ENCODE measurements at regions not wholly inside any gene's neighbourhood (a gene's known extent, or its start where the extent isn't known, plus 50 kb on each side); places are given as distances from the start of the nearest gene placed in this dataset.

- no peak for DNase-seq (ENCODE audit: low spot score)
These were observed 249.1 kb upstream of the PREP start for GRCh38 chr6:105651969-105652368.

GRCh38 chr6:105650347-105650746 lies 247.5 kb upstream of the PREP start:
- no peak for DNase-seq (ENCODE audit: low spot score)

DNA sequence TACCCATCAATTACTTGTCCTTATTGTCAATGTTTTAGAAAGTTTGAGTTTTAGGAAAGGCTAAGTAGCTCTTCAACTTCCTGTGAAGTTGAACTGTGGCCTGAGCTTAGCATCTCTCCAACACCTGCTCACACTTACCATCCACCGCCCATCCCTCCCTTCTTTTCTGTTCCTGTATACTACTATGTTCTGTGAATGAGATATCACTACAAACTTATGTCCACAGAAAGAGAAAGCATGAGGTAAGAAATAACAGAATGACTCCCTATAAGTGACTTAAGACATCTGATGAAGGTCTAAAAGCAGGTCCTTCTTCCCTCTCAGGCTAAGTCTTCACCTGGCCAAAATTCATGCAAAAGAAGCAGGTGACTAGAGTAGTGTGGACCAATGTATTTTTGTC lies 246.3 kb upstream of the PREP start:
- DNase-seq (ENCODE audit: low spot score) = no peak

DNA sequence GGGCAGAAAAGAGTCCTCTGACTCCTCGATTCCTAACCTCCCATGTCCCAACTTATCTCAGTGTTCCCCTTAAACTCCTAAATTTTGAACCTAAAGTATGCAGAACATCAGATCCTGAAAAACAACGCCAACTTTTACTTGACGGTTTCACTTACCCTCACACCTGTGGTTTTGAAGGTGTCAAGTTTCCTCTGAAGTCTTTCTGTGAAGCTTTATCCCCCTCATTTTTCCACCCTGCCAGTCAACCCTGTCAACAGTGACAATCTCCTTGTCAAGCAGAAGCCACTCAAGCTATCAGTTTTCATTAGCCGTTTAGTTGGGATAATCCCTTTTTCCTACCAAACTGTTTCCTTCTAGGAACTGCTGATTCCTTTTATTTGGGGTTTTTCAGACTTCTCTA lies 245.4 kb upstream of the PREP start:
- no peak for DNase-seq (ENCODE audit: low spot score)

- DNase-seq (ENCODE audit: low spot score) = peak; percentile 16
These were observed 243.5 kb upstream of the PREP start for GRCh38 chr6:105646391-105646867.

DNA sequence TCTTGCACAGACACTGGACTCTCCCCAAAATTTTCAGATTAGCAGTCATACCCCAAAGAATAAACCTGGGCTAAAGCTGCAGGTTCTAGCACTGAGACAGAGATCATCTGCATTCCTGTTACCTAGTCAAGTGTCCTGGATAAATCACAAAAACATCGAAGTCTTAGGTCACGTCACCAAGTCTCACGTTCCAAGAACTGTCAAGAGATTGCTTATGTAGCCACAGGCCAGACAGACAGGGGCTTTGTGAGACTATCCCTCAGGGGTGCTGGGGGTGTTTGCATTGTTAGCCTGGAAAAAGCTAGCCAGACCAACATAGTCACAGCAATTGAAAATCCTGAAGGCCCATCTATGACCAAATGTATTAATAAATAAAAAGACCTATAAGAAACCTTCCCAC lies 243.1 kb upstream of the PREP start:
- no peak for DNase-seq (ENCODE audit: low spot score)

- no peak for DNase-seq (ENCODE audit: low spot score)
These were observed 242.3 kb upstream of the PREP start for GRCh38 chr6:105645156-105645555.

- DNase-seq (ENCODE audit: low spot score) = no peak
These were observed 241.8 kb upstream of the PREP start for GRCh38 chr6:105644691-105645090.

GRCh38 chr6:105644073-105644489 lies 241.2 kb upstream of the PREP start:
- DNase-seq (ENCODE audit: low spot score) = no peak

- DNase-seq (ENCODE audit: low spot score) = no peak
These were observed 239.8 kb upstream of the PREP start for GRCh38 chr6:105642708-105643107.

- DNase-seq (ENCODE audit: low spot score) = no peak
These were observed 238.6 kb upstream of the PREP start for GRCh38 chr6:105641504-105641903.

DNA sequence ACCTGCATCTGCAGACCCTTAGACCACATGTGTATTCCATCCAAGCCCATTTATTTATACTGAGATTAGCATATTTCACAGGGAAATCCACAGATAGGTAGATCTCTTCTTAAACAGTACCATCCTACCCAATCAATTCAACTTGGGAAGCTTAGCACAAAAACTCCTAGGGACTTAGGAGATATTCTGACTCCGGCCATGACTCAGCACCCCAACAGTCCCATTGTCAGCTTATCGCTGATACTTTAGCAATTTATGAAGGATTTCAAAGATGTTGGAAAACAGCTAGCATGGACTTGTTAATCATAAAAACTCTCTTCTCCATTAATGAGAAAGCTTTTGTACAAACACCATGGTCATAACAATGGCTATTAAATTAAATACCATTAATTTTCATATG lies 236.2 kb upstream of the PREP start:
- DNase-seq (ENCODE audit: low spot score) = no peak

DNA sequence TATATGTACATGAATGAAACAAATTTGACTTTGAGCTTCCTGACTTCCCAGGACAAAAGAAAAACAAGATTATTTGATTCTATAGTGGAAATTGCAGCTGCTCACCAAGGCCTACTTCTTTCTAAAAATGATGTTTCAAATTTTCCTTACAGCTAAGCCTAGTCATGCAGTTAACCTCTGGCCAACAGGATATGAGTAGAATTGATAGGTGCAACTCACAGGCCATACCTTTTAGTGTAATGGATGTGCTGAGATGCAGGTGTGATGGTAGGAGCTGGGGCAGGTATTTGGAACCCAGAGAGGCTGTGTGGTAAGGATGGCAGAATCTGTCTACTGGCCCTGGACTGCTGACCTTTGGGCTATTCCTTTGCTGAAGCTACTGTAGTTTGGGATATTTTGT lies 230.9 kb upstream of the PREP start:
- no peak for DNase-seq (ENCODE audit: low spot score)

DNA sequence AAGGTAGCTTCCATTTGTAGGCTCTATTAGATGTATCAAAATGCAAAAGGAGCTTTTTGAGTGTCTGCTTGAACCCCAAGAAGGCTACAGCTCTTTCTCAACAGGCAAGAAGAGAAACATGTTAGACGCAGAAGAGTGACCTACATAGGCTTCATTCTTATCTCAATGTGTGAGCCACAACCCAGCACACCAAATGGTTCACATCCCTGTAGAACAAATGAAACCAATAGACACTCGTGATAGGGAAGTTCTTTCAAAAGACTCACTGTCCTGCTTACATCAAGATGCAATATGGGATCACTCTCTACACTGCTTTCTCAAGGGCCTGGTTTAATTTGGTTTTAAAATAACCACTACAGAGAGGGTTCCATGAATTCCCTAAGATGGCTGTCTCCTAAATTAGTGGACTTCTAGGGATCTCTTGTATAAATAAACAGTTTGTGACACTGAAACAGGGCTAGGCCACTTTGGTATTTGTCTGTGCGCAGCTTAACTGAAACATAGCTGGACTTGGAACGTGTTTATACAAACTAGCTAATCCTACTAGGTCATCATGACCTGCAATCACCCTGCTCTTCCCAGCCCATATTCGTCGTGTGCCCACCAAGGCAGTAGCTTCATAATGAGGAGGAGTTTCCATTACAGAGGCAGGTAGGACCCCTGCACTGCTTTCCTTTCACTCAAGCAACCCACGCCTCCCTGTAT lies 225.4 kb upstream of the PREP start:
- DNase-seq (ENCODE audit: low spot score) = no peak

- DNase-seq (ENCODE audit: low spot score) = no peak
These were observed 223.6 kb upstream of the PREP start for GRCh38 chr6:105626295-105627158.

- DNase-seq (ENCODE audit: low spot score) = no peak
These were observed 221.1 kb upstream of the PREP start for GRCh38 chr6:105624021-105624420.

GRCh38 chr6:105622226-105622625 lies 219.3 kb upstream of the PREP start:
- no peak for DNase-seq (ENCODE audit: low spot score)

DNA sequence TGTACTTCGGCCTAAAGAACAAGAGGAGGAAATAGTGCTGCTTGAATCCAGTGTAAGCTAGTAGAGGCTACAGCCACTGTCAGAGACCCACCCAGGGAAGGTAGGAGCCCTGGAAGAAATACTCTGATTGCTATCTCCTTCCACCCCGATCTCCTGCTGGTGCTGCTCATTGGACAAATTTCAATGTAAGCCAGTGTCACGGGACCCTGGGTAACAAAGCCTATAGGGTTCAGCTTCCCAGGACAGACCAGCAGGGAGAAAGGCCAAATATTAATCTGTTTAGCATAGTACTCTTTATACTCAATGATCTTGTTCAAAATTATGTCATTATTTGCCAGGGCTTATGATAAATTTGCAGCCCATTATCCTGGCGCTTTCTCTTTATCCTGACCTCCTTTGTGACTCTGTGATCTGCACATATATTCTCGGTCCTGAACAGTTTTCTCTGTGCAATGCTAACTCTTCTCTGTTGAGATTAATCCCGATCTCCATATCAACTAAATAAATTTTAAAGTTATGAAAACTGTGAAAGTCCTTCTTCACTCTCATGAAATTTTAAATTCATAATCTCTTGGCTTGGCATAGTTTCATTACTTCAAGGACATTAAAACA lies 218.8 kb upstream of the PREP start:
- DNase-seq (ENCODE audit: low spot score) = no peak

DNA sequence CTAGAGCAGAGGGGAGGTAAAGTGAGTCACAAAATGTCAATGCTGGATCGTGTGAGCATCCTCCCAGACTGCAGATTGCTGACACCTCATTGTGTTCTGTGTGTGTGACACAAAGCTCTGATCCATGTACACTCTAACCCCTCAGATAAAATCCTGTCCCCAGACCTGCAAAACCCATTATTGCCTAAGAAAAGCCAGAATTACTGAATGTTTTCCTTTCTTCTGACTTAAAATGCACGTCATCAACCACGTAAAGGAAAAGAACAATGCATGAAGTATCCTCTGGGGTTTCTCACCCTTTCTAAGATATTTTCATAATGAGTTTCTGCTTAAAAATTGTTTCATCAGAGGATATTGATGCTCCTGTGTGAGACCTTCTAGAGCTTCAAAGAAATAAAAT lies 218.0 kb upstream of the PREP start:
- no peak for DNase-seq (ENCODE audit: low spot score)

DNA sequence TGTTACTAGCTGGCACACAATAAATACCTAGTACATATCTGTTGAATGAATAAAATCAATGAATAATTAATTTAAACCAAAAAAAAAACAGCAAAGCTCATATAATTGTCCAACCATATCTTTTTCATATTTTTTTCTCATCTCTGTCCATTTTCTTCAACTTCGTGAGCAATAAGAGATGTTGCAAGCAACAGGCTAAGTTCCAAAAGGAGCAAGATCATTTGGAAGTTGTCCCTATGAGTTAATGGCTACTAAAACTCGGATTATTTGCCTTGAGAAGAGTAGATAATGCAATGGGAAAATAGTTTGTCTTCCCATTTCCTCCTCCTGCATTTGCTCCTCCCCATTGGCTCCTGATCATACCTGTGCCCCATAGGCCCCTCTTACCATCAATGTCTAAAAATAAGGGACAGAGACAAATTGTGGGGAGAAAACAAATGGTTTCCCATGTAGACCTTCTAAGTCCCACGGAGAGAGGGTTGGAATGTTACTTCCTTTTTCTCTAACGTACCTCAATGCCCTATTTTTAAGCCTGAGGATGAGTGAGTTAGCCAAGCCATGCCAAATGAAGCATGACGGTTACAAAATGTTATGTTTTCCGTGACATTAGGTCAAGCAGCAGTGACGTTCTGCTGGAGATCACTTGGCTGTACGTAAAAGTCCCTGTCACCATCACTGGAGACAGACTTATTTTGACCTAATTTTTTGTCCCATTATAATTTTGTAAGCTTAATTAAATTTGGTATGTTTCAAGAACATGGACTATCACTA lies 217.3 kb upstream of the PREP start:
- DNase-seq (ENCODE audit: low spot score) = no peak

GRCh38 chr6:105618247-105618646 lies 215.4 kb upstream of the PREP start:
- no peak for DNase-seq (ENCODE audit: low spot score)

DNA sequence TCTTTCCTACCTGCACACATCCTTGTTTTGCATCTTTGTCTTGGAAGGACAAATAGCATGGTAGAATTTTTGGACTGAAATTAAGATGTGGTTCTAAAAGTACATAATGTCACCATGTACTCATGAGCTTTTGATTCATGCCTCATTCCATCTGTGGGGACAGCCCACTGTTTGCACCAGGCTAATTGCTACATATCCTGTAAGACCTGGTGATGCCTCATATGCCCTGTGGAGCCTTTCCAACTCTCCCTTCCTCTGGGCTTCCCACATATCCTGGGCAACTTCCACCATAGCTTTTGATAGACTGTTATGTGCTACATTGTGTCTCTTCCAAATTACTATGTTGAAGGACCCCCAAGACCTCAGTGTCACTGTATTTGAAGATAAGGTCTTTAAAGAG lies 213.6 kb upstream of the PREP start:
- DNase-seq (ENCODE audit: low spot score) = no peak
